Neural progenitor cell (in vitro differentiated cells): ENCODE measurements at regions not wholly inside any gene's neighbourhood (a gene's known extent, or its start where the extent isn't known, plus 50 kb on each side); places are given as distances from the start of the nearest gene placed in this dataset.

Experiments used
- DNase-seq: peaks from one replicate; pipeline ENCODE4 v3.0.0-alpha.2; 2016; ENCODE audit warnings: low spot score
- H2AFZ ChIP-seq: fragments of 200-600 bp; sonication (generic); replicated peaks from 2 replicates; pipeline ENCODE4 v1.6.1; 2016; ENCODE audit warnings: antibody characterized with exemption
- H3F3A ChIP-seq: fragments of 200-600 bp; sonication (generic); 2 replicates; pipeline ENCODE4 v1.6.1; 2016; ENCODE audit warnings: antibody characterized with exemption, low read depth
- H3K27ac ChIP-seq: fragments of 200-600 bp; sonication (generic); 2 replicates; pipeline ENCODE4 v1.5.1; 2016; ENCODE audit warnings: mild to moderate bottlenecking
- H3K27me3 ChIP-seq: fragments of 200-600 bp; sonication (generic); 2 replicates; pipeline ENCODE4 v1.6.1; 2016; ENCODE audit warnings: mild to moderate bottlenecking, moderate library complexity
- H3K36me3 ChIP-seq: fragments of 200-600 bp; sonication (generic); 2 replicates; pipeline ENCODE4 v1.5.1; 2016
- H3K4me1 ChIP-seq: fragments of 200-600 bp; sonication (generic); 2 replicates; pipeline ENCODE4 v1.6.1; 2016; ENCODE audit warnings: mixed run types
- H3K4me2 ChIP-seq: fragments of 200-600 bp; sonication (generic); 2 replicates; pipeline ENCODE4 v1.6.1; 2016
- H3K4me3 ChIP-seq: fragments of 200-600 bp; sonication (generic); 2 replicates; pipeline ENCODE4 v1.5.1; 2016
- H3K79me2 ChIP-seq: fragments of 200-600 bp; sonication (generic); 2 replicates; pipeline ENCODE4 v1.6.1; 2016; ENCODE audit warnings: low read depth
- H3K9ac ChIP-seq: fragments of 200-600 bp; sonication (generic); 2 replicates; pipeline ENCODE4 v1.6.1; 2016
- H3K9me3 ChIP-seq: fragments of 200-600 bp; sonication (generic); 2 replicates; pipeline ENCODE4 v1.5.1; 2016; ENCODE audit warnings: low read depth
- H4K20me1 ChIP-seq: fragments of 200-600 bp; sonication (generic); 2 replicates; pipeline ENCODE4 v1.6.1; 2016; ENCODE audit warnings: low read depth
- H3K27ac Mint-ChIP-seq: 3 replicates; pipeline ENCODE4 v1.8.0; 2021; ENCODE audit warnings: mixed read lengths
- H3K27me3 Mint-ChIP-seq: 2 replicates; pipeline ENCODE4 v1.8.0; 2022; ENCODE audit warnings: low read depth, mild to moderate bottlenecking, inconsistent platforms, moderate library complexity, mixed read lengths; ENCODE audit not compliant: insufficient read depth
- H3K36me3 Mint-ChIP-seq: 3 replicates; pipeline ENCODE4 v1.8.0; 2021; ENCODE audit warnings: mixed read lengths
- H3K4me1 Mint-ChIP-seq: 3 replicates; pipeline ENCODE4 v1.8.0; 2021; ENCODE audit warnings: mixed read lengths
- H3K4me3 Mint-ChIP-seq: 3 replicates; pipeline ENCODE4 v1.8.0; 2021; ENCODE audit warnings: mild to moderate bottlenecking, moderate library complexity, mixed read lengths
- H3K9me3 Mint-ChIP-seq: 3 replicates; pipeline ENCODE4 v1.8.0; 2020; ENCODE audit warnings: mixed read lengths
- EZH2 ChIP-seq: fragments of 200-600 bp; sonication (generic); IDR thresholded peaks from 2 replicates; pipeline ENCODE4 v1.6.1; 2017; ENCODE audit warnings: antibody characterized with exemption, mild to moderate bottlenecking, moderate library complexity
- EZH2phosphoT487 ChIP-seq: fragments of 200-600 bp; sonication (generic); IDR thresholded peaks from 2 replicates; pipeline ENCODE4 v1.6.1; 2017; ENCODE audit warnings: antibody characterized with exemption
- TF ChIP-seq, protein P1 (sequence below): fragments of 200-600 bp; sonication (generic); IDR thresholded peaks from 2 replicates; pipeline ENCODE4 v1.5.1; 2017; ENCODE audit warnings: antibody characterized with exemption, mild to moderate bottlenecking

DNA sequence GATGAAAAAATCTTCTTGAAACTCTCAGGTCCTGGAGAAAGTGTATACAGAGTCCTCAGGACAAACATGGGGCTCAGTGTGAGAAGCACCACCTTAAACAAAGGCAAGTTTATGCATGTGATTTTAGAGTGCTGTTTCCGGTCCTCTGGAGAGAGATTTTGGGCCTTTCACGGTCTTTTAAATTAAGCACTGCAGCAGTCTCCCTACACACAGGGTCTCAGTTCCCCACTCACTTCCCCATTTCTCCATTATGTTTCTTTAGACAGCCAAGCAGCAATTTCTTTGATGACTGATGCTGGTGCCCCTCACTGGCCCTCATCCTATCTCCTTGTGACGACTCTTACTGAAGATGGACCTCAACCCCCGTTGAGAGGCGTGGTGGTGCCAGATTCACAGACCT is 220.2 kb upstream of the CLINT1 start:
- no peak overlapping the region for H3K4me3 ChIP-seq
- no peaks in the 10 kb centered on the region for H3K79me2 ChIP-seq
- Mint-ChIP-seq H3K36me3 (no peaks in the 10 kb centered on the region), H3K27me3 (no peaks in the 10 kb centered on the region), H3K4me1 (peaks cover 14% of the 10 kb centered on the region), H3K4me3 (no peak overlapping the region), H3K9me3 (no peaks in the 10 kb centered on the region), H3K27ac (no peak overlapping the region)
- no peaks in the 10 kb centered on the region for H3K27me3 ChIP-seq
- H2AFZ ChIP-seq = peak overlapping the region; percentile 59
- peaks cover 12% of the 10 kb centered on the region for H3K4me1 ChIP-seq
- H3K36me3 ChIP-seq = no peaks in the 10 kb centered on the region
- DNase-seq = no peak
- no peak overlapping the region for H3K4me2 ChIP-seq
- no peaks in the 10 kb centered on the region for H3F3A ChIP-seq
- no peaks in the 10 kb centered on the region for H3K9me3 ChIP-seq
- TF ChIP-seq EZH2phosphoT487 (no peak), EZH2 (no peak)
- TF ChIP-seq, protein P1, sequence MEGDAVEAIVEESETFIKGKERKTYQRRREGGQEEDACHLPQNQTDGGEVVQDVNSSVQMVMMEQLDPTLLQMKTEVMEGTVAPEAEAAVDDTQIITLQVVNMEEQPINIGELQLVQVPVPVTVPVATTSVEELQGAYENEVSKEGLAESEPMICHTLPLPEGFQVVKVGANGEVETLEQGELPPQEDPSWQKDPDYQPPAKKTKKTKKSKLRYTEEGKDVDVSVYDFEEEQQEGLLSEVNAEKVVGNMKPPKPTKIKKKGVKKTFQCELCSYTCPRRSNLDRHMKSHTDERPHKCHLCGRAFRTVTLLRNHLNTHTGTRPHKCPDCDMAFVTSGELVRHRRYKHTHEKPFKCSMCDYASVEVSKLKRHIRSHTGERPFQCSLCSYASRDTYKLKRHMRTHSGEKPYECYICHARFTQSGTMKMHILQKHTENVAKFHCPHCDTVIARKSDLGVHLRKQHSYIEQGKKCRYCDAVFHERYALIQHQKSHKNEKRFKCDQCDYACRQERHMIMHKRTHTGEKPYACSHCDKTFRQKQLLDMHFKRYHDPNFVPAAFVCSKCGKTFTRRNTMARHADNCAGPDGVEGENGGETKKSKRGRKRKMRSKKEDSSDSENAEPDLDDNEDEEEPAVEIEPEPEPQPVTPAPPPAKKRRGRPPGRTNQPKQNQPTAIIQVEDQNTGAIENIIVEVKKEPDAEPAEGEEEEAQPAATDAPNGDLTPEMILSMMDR = no peak
- no peak overlapping the region for H3K9ac ChIP-seq
- no peaks in the 10 kb centered on the region for H4K20me1 ChIP-seq
- H3K27ac ChIP-seq = no peak overlapping the region

DNA sequence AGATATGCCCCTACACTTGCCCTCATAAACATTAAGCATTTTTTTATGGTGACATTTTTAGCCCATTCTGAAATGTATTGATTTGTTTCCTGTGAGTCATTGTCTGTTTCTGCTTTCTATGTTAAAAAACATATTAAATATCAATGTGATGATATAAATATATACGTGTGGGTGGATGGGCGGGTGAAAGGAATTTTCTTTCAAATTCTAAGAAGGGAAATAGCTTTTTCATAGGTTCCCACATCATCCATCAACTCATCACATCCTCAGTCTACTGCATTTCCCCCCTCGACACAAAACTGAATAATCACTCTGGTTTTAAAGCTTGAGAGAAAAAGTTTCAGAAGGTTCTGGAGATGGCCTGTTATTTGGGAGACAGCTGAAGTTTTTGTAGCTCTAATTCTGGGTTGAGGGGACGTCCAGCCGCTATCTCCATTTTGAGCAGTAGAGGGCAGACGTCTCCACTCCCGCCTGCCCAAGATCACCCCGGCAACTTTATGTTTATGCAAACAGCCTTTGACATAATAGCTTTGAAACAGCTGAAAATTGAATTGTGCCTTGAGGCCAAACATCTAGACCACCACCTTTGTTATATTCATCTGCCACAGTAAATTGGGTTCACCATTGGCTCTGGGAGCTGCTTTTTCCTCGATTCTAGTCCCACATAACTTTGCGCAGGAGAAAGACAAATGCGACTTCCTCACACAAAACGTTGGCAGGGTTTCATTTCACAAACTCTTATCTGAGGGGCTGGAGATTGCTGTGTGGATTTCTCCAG is 216.2 kb upstream of the CLINT1 start:
- Histone ChIP-seq H3K36me3 (no peaks in the 10 kb centered on the region), H3K27ac (no peak overlapping the region), H3K4me1 (peaks cover 7% of the 10 kb centered on the region), H3K4me3 (no peak overlapping the region), H3F3A (no peaks in the 10 kb centered on the region), H3K27me3 (no peaks in the 10 kb centered on the region), H4K20me1 (no peaks in the 10 kb centered on the region), H3K4me2 (no peak overlapping the region), H2AFZ (peak overlapping the region; percentile 52), H3K9ac (no peak overlapping the region), H3K79me2 (no peaks in the 10 kb centered on the region), H3K9me3 (no peaks in the 10 kb centered on the region)
- Mint-ChIP-seq H3K9me3 (no peaks in the 10 kb centered on the region), H3K4me1 (peaks cover 18% of the 10 kb centered on the region), H3K36me3 (no peaks in the 10 kb centered on the region), H3K4me3 (no peak overlapping the region), H3K27me3 (peaks cover 2% of the 10 kb centered on the region), H3K27ac (peak overlapping the region; percentile 96)
- DNase-seq = peak; percentile 69
- no peak for TF ChIP-seq EZH2phosphoT487
- no peak for TF ChIP-seq EZH2
- TF ChIP-seq, protein P1 = peak; percentile 82

DNA sequence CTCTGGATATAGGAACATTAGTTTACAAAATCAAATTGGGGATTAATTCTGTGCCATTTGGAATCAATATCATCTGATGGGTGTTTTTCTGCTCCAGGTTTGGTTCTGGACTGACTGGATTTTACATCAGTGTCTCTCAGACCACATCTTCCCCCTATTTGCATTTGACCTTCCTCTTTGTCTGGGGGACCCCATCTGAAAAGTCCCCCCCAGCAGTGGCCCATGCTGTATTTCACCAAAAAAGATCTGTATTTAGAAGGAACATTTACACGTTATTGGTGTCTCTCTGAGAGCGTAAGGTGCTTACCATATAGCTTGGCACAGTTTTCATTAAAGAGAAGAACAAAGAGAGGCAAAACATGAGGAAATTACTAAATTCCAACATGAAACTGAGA is 215.6 kb upstream of the CLINT1 start:
- H3K4me2 ChIP-seq = no peak overlapping the region
- no peak overlapping the region for H3K27ac ChIP-seq
- H3K4me3 ChIP-seq = no peak overlapping the region
- Mint-ChIP-seq H3K4me3 (no peak overlapping the region), H3K9me3 (no peaks in the 10 kb centered on the region), H3K27ac (no peak overlapping the region), H3K27me3 (peaks cover 2% of the 10 kb centered on the region), H3K36me3 (no peaks in the 10 kb centered on the region), H3K4me1 (peaks cover 18% of the 10 kb centered on the region)
- H3K4me1 ChIP-seq = peaks cover 8% of the 10 kb centered on the region
- H3K9me3 ChIP-seq = no peaks in the 10 kb centered on the region
- DNase-seq = no peak
- no peak overlapping the region for H2AFZ ChIP-seq
- no peaks in the 10 kb centered on the region for H4K20me1 ChIP-seq
- H3K27me3 ChIP-seq = no peaks in the 10 kb centered on the region
- TF ChIP-seq EZH2 (no peak), EZH2phosphoT487 (no peak)
- TF ChIP-seq, protein P1 = no peak
- no peaks in the 10 kb centered on the region for H3K36me3 ChIP-seq
- no peak overlapping the region for H3K9ac ChIP-seq
- no peaks in the 10 kb centered on the region for H3F3A ChIP-seq
- no peaks in the 10 kb centered on the region for H3K79me2 ChIP-seq
